CD14-positive monocyte (primary cell): ENCODE measurements at regions not wholly inside any gene's neighbourhood (a gene's known extent, or its start where the extent isn't known, plus 50 kb on each side); places are given as distances from the start of the nearest gene placed in this dataset.
"Not testable (repeated sequence)": the region's sequence is repeated elsewhere in the genome, so short reads cannot be mapped to it uniquely, and the experiment has no call there.

ENCODE experiments used
- DNase-seq, 3 donors: peaks; one replicate each; pipeline ENCODE4 v3.0.0-alpha.2; 2011 to 2022
- H2AFZ ChIP-seq: 2 replicates; pipeline ENCODE4 v1.6.0; 2012; ENCODE audit warnings: mild to moderate bottlenecking, low read depth, low read length, inconsistent platforms; ENCODE audit not compliant: insufficient read depth, poor library complexity, severe bottlenecking
- H3K27ac ChIP-seq, 2 donors: 1 replicate in 1 of 2; 2 replicates in 1 of 2; pipeline ENCODE4 v1.5.1; 2012 to 2013; ENCODE audit warnings: low read length in 2 of 2, control low read depth in 1 of 2, inconsistent platforms in 1 of 2, low read depth in 1 of 2, mild to moderate bottlenecking in 1 of 2
- H3K27me3 ChIP-seq, 2 donors: one replicate each; pipeline versions ENCODE4 v1.6.0 to v1.6.1; 2011 to 2013; ENCODE audit warnings: low read length in 2 of 2; ENCODE audit not compliant: control insufficient read depth in 2 of 2, insufficient read depth in 2 of 2
- H3K36me3 ChIP-seq, 2 donors: replicated peaks in 1 of 2; 1 replicate in 1 of 2; 2 replicates in 1 of 2; pipeline versions ENCODE4 v1.5.1 to v1.6.1; 2012 to 2013; ENCODE audit warnings: low read length in 2 of 2, control low read depth in 1 of 2, inconsistent platforms in 1 of 2, mild to moderate bottlenecking in 1 of 2; ENCODE audit not compliant: insufficient read depth in 2 of 2, control insufficient read depth in 1 of 2
- H3K4me1 ChIP-seq, 2 donors: 1 replicate in 1 of 2; 2 replicates in 1 of 2; pipeline versions ENCODE4 v1.5.1 to v1.6.1; 2012 to 2013; ENCODE audit warnings: low read length in 2 of 2, control low read depth in 1 of 2, inconsistent platforms in 1 of 2, mild to moderate bottlenecking in 1 of 2, moderate library complexity in 1 of 2; ENCODE audit not compliant: insufficient read depth in 2 of 2, control insufficient read depth in 1 of 2
- H3K4me2 ChIP-seq: replicated peaks from 2 replicates; pipeline ENCODE3; 2012; ENCODE audit warnings: low read length, moderate library complexity, mild to moderate bottlenecking; ENCODE audit not compliant: poor library complexity, severe bottlenecking; ENCODE audit errors: extremely low read depth
- H3K4me3 ChIP-seq, 3 experiments: fragments of 200-600 bp in 1 of 3; sonication (generic) in 1 of 3; replicated peaks in 1 of 3; 1 replicate in 2 of 3; 2 replicates in 1 of 3; pipeline ENCODE4 v1.5.1; 2011 to 2013; ENCODE audit warnings: low read length in 3 of 3, mild to moderate bottlenecking in 3 of 3, control low read depth in 2 of 3, low read depth in 2 of 3, inconsistent platforms in 1 of 3, moderate library complexity in 1 of 3
- H3K79me2 ChIP-seq: 2 replicates; pipeline ENCODE4 v1.6.0; 2012; ENCODE audit warnings: mild to moderate bottlenecking, control low read depth, inconsistent platforms, low read length, moderate library complexity; ENCODE audit not compliant: insufficient read depth
- H3K9ac ChIP-seq: 2 replicates; pipeline ENCODE4 v1.6.0; 2017; ENCODE audit warnings: low read length, mild to moderate bottlenecking; ENCODE audit not compliant: insufficient read depth, poor library complexity, severe bottlenecking
- H3K9me3 ChIP-seq, 2 donors: replicated peaks in 1 of 2; 1 replicate in 1 of 2; 2 replicates in 1 of 2; pipeline versions ENCODE4 v1.5.1 to v1.6.1; 2012 to 2013; ENCODE audit warnings: low read length in 2 of 2, control low read depth in 1 of 2; ENCODE audit not compliant: control insufficient read depth in 1 of 2, insufficient read depth in 1 of 2
- H4K20me1 ChIP-seq: 2 replicates; pipeline ENCODE4 v1.6.0; 2012; ENCODE audit warnings: mild to moderate bottlenecking, low read length, control low read depth, moderate library complexity; ENCODE audit not compliant: insufficient read depth
- H3K27ac Mint-ChIP-seq, 7 donors: one replicate each; pipeline ENCODE4 v1.8.0; 2020; ENCODE audit warnings: mild to moderate bottlenecking in 7 of 7, mixed read lengths in 7 of 7, moderate library complexity in 6 of 7, inconsistent platforms in 2 of 7
- H3K27me3 Mint-ChIP-seq, 3 donors: one replicate each; pipeline ENCODE4 v1.8.0; 2021 to 2022; ENCODE audit warnings: low read depth in 3 of 3, mild to moderate bottlenecking in 3 of 3, mixed read lengths in 3 of 3, moderate library complexity in 3 of 3, inconsistent platforms in 1 of 3
- H3K36me3 Mint-ChIP-seq, 2 donors: one replicate each; pipeline ENCODE4 v1.8.0; 2020; ENCODE audit warnings: mixed read lengths in 2 of 2, inconsistent platforms in 1 of 2, mild to moderate bottlenecking in 1 of 2
- H3K4me1 Mint-ChIP-seq: one replicate; pipeline ENCODE4 v1.8.0; 2020; ENCODE audit warnings: mild to moderate bottlenecking, mixed read lengths
- H3K4me3 Mint-ChIP-seq, 2 donors: one replicate each; pipeline ENCODE4 v1.8.0; 2020; ENCODE audit warnings: mild to moderate bottlenecking in 2 of 2, mixed read lengths in 2 of 2, moderate library complexity in 1 of 2
- H3K9me3 Mint-ChIP-seq, 7 donors: one replicate each; pipeline ENCODE4 v1.8.0; 2020 to 2022; ENCODE audit warnings: mixed read lengths in 7 of 7, mild to moderate bottlenecking in 6 of 7, moderate library complexity in 6 of 7, inconsistent platforms in 2 of 7
- CTCF ChIP-seq: fragments of 200-600 bp; IDR thresholded peaks from one replicate; pipeline ENCODE4 v1.8.0; 2022; ENCODE audit warnings: antibody characterized with exemption, mild to moderate bottlenecking
- WGBS: methylation state at CpG from one replicate; pipeline ENCODE4 v1.1.5; 2013; ENCODE audit warnings: missing lambda C conversion rate; ENCODE audit not compliant: insufficient coverage; 5-methylcytosine and 5-hydroxymethylcytosine counted together
- intact Hi-C, 2 donors: fragments of 100-400 bp; cut with micrococcal nuclease; formaldehyde crosslinking; loops; one replicate each; pipeline versions ENCODE4 v1.15.0 to v1.15.1; 2023

- Histone ChIP-seq H3K9me3 (peaks cover 0 to 6% of the 10 kb centered on the region in 2 donors), H3K4me1 (no peaks in the 10 kb centered on the region), H3K27me3 (no peaks in the 10 kb centered on the region), H3K9ac (no peak overlapping the region), H3K36me3 (no peaks in the 10 kb centered on the region), H3K79me2 (no peaks in the 10 kb centered on the region), H3K4me3 (no peak overlapping the region), H4K20me1 (no peaks in the 10 kb centered on the region), H2AFZ (no peak overlapping the region), H3K27ac (no peak overlapping the region), H3K4me2 (no peak overlapping the region)
- no peak overlapping the region for H3K27ac Mint-ChIP-seq
- no peaks in the 10 kb centered on the region for H3K27me3 Mint-ChIP-seq
- no peak overlapping the region for H3K4me3 Mint-ChIP-seq
- DNase-seq: no peak
- H3K4me1 Mint-ChIP-seq: no peaks in the 10 kb centered on the region
- H3K9me3 Mint-ChIP-seq: peaks cover 4 to 19% (median 9%) of the 10 kb centered on the region in 7 donors
- H3K36me3 Mint-ChIP-seq: no peaks in the 10 kb centered on the region
- WGBS: 100% methylated on average over 2 of the region's 6 CpGs
- no peak for TF ChIP-seq CTCF
- intact Hi-C loops: no loop called here
Measured at GRCh38 chr5:111826064-111826463, 69.1 kb upstream of the NREP start.

- no peak overlapping the region for H3K4me3 Mint-ChIP-seq
- Histone ChIP-seq H3K79me2 (no peaks in the 10 kb centered on the region), H3K4me3 (no peak overlapping the region), H3K27me3 (no peaks in the 10 kb centered on the region), H4K20me1 (no peaks in the 10 kb centered on the region), H3K9ac (no peak overlapping the region), H3K4me2 (no peak overlapping the region), H2AFZ (no peak overlapping the region), H3K4me1 (no peaks in the 10 kb centered on the region), H3K9me3 (peaks cover 5 to 6% of the 10 kb centered on the region in 2 donors), H3K36me3 (no peaks in the 10 kb centered on the region), H3K27ac (no peak overlapping the region)
- no peaks in the 10 kb centered on the region for H3K4me1 Mint-ChIP-seq
- no peak overlapping the region for H3K27ac Mint-ChIP-seq
- H3K9me3 Mint-ChIP-seq: peaks cover 5 to 14% (median 8%) of the 10 kb centered on the region in 7 donors
- no CpG with 5 or more reads among the region's 5 CpGs for WGBS
- H3K36me3 Mint-ChIP-seq: peaks cover 0 to 4% of the 10 kb centered on the region in 2 donors
- intact Hi-C loops: no loop called here
- H3K27me3 Mint-ChIP-seq: no peaks in the 10 kb centered on the region
- DNase-seq: no peak
- no peak for TF ChIP-seq CTCF
Measured at GRCh38 chr5:111820072-111820471, 63.1 kb upstream of the NREP start.

GRCh38 chr5:111819028-111819427 is 62.0 kb upstream of the NREP start:
- intact Hi-C loops, H3K36me3 Mint-ChIP-seq, H3K27me3 ChIP-seq, H4K20me1 ChIP-seq, H3K27ac ChIP-seq, H3K4me3 Mint-ChIP-seq, H3K4me1 Mint-ChIP-seq, H3K4me1 ChIP-seq, H3K9ac ChIP-seq, H3K79me2 ChIP-seq, H3K9me3 ChIP-seq, H3K27me3 Mint-ChIP-seq, DNase-seq, H3K4me3 ChIP-seq, H2AFZ ChIP-seq, H3K4me2 ChIP-seq, H3K36me3 ChIP-seq: not testable (repeated sequence)
- Mint-ChIP-seq H3K27ac (peak overlapping the region in 1 of 7 donors; percentile 77), H3K9me3 (peaks cover 7 to 14% (median 8%) of the 10 kb centered on the region in 7 donors)
- no CpG with 5 or more reads among the region's 1 CpG for WGBS
